GM12878 (cell line): ENCODE measurements at regions not wholly inside any gene's neighbourhood (a gene's known extent, or its start where the extent isn't known, plus 50 kb on each side); places are given as distances from the start of the nearest gene placed in this dataset.

ENCODE experiments used
- ATAC-seq: fragments of 200-7000 bp; cut with Tn5 transposase; 3 replicates; pipeline ENCODE4 v1.9.1; 2020; ENCODE audit warnings: mild to moderate bottlenecking, moderate library complexity
- BruUV-seq: library from RNA; stranded (reverse); fragments of 400-500 nt; replicated peaks from 2 replicates; lab custom pipeline; 2021; lab: Mats Ljungman, UMichigan
- CTCF ChIA-PET: fragments of 300-600 bp; sonication (Branson Sonifier 250); formaldehyde crosslinking; extraction: SDS; loops from one replicate; lab custom pipeline; 2021; ENCODE audit warnings: inconsistent platforms; lab: Yijun Ruan, JAX
- POLR2A ChIA-PET: fragments of 350-600 bp; formaldehyde crosslinking; extraction: SDS; loops from one replicate; lab custom pipeline; 2021; ENCODE audit warnings: inconsistent platforms; lab: Charles Lee
- RAD21 ChIA-PET: fragments of 300-600 bp; sonication (Branson Sonifier 250); formaldehyde crosslinking; loops from one replicate; lab custom pipeline; 2023; ENCODE audit warnings: antibody characterized with exemption; ENCODE audit not compliant: unreplicated experiment; lab: Charles Lee
- SMC1A ChIA-PET: fragments of 300-600 bp; sonication (Branson Sonifier 250); formaldehyde crosslinking; loops from one replicate; lab custom pipeline; 2023; ENCODE audit not compliant: unreplicated experiment, uncharacterized antibody; lab: Charles Lee
- DNase-seq: peaks from one replicate; pipeline ENCODE4 v3.0.0-alpha.2; 2011; ENCODE audit warnings: low read depth, low spot score
- FAIRE-seq: peaks from 3 replicates; lab custom pipeline; 2011; peaks lifted over from hg19 to GRCh38; lab: Jason Lieb, UNC
- H2AFZ ChIP-seq: 2 replicates; pipeline ENCODE4 v1.6.0; 2011; ENCODE audit warnings: low read depth, low read length, control low read depth; ENCODE audit not compliant: control insufficient read depth
- H3K27ac ChIP-seq: 2 replicates; pipeline ENCODE4 v1.5.1; 2011; ENCODE audit warnings: control low read depth; ENCODE audit not compliant: control insufficient read depth, insufficient read depth
- H3K27me3 ChIP-seq, 2 experiments: replicated peaks in 1 of 2; 2 replicates each; pipeline versions ENCODE4 v1.6.0 to v1.6.1; 2011; ENCODE audit warnings: low read length in 1 of 2; ENCODE audit not compliant: control insufficient read depth in 2 of 2, insufficient read depth in 2 of 2
- H3K36me3 ChIP-seq, 2 experiments: 2 replicates each; pipeline ENCODE4 v1.5.1; 2011; ENCODE audit warnings: low read length in 1 of 2; ENCODE audit not compliant: control insufficient read depth in 2 of 2, insufficient read depth in 2 of 2
- H3K4me1 ChIP-seq: 2 replicates; pipeline ENCODE4 v1.6.1; 2011; ENCODE audit warnings: mild to moderate bottlenecking, low read length, moderate library complexity, mixed read lengths; ENCODE audit not compliant: control insufficient read depth, insufficient read depth
- H3K4me2 ChIP-seq: 2 replicates; pipeline ENCODE4 v1.6.0; 2011; ENCODE audit warnings: control low read depth; ENCODE audit not compliant: control insufficient read depth, insufficient read depth
- H3K4me3 ChIP-seq: fragments of 200-600 bp; sonication (generic); 2 replicates; pipeline ENCODE4 v1.5.1; 2016
- H3K79me2 ChIP-seq: 2 replicates; pipeline ENCODE4 v1.6.0; 2011; ENCODE audit warnings: low read length; ENCODE audit not compliant: control insufficient read depth, insufficient read depth
- H3K9ac ChIP-seq: 2 replicates; pipeline ENCODE4 v1.8.0; 2011; ENCODE audit warnings: low read length, control low read depth, mixed read lengths; ENCODE audit not compliant: control insufficient read depth, insufficient read depth
- H3K9me3 ChIP-seq: replicated peaks from 3 replicates; pipeline ENCODE4 v1.5.1; 2011; ENCODE audit warnings: mild to moderate bottlenecking, low read length; ENCODE audit not compliant: control insufficient read depth, insufficient read depth
- H4K20me1 ChIP-seq: 2 replicates; pipeline ENCODE4 v1.6.0; 2011; ENCODE audit not compliant: control insufficient read depth, insufficient read depth
- BRCA1 ChIP-seq: IDR thresholded peaks from 2 replicates; pipeline ENCODE4 v1.6.1; 2011; ENCODE audit warnings: low read depth, low read length, improper control_type of control experiment
- CEBPB ChIP-seq, 2 experiments: fragments of 150-350 bp in 1 of 2; IDR thresholded peaks; 2 replicates each; pipeline ENCODE4 v1.6.1; 2012 to 2014; ENCODE audit warnings: low read depth in 2 of 2, low read length in 2 of 2, borderline replicate concordance in 1 of 2, inconsistent platforms in 1 of 2
- IKZF2 ChIP-seq, 2 experiments: fragments of 450-650 bp; IDR thresholded peaks; 2 replicates each; pipeline ENCODE4 v1.6.1; 2017; ENCODE audit warnings: mild to moderate bottlenecking in 2 of 2, moderate library complexity in 2 of 2
- WRNIP1 ChIP-seq: IDR thresholded peaks from 2 replicates; pipeline ENCODE4 v1.6.1; 2011; ENCODE audit warnings: low read depth, low read length, improper control_type of control experiment, borderline replicate concordance
- WGBS: methylation state at CpG from one replicate; pipeline ENCODE4 v1.1.6; 2016; ENCODE audit warnings: low lambda C conversion rate; ENCODE audit not compliant: insufficient replicate concordance, insufficient coverage; ENCODE audit errors: missing lambda C conversion rate; 5-methylcytosine and 5-hydroxymethylcytosine counted together
- in situ Hi-C: fragments of 300-500 bp; cut with MboI; formaldehyde crosslinking; loops from 9 replicates; pipeline ENCODE4 v1.14.3; 2018; ENCODE audit warnings: mixed read lengths
- intact Hi-C: fragments of 100-400 bp; cut with micrococcal nuclease; formaldehyde crosslinking; loops from one replicate; pipeline ENCODE4 v1.14.2; 2022; ENCODE audit not compliant: unreplicated experiment
- TF ChIP-seq, protein P1 (sequence below): fragments of 450-650 bp; IDR thresholded peaks from 2 replicates; pipeline ENCODE4 v1.6.1; 2017; ENCODE audit warnings: antibody characterized with exemption, mild to moderate bottlenecking, moderate library complexity
- TF ChIP-seq, protein P2 (sequence below): IDR thresholded peaks from 2 replicates; pipeline ENCODE4 v1.6.1; 2012; ENCODE audit warnings: low read depth, low read length, improper control_type of control experiment

DNA sequence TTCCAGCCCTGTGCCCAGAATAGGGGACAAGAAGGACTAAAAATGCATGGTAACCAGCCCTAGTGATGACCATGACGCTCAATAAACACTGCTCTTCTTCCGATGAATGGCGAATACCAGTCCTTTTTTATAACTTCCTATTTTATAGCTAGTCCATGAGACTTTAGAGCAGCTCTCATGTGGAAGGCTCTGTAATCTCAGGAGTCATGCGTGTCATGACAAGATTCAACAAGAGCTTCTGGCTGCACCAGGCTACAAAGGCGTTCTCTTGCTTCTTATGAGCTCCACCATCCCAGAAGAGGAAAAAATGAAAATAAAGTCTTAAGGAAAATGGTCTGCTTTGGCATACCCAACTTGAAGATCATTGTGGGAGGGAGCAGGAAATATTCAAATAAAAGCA, 141.0 kb downstream of the TMCO5A start:
- SMC1A ChIA-PET, result interaction anchor here (1.0 to 1.4 kb wide), 5 partner anchors 10 to 228 kb away, joined by 3 to 15 read pairs (median 5); no protein-coding TSS in a partner anchor
- CTCF ChIA-PET, result interaction anchor here (0.7 to 1.3 kb wide), 3 partner anchors 10 to 70 kb away, joined by 3 to 5 read pairs (median 4); no protein-coding TSS in a partner anchor

More for the DNA sequence above, 141.0 kb downstream of the TMCO5A start:
- TF ChIP-seq BRCA1 (no peak), IKZF2 (IDR thresholded peaks at IDR 0.05) (no peak), CEBPB (IDR thresholded peaks at IDR 0.05; ENCODE audit: borderline replicate concordance in 1 of 2, low read depth in 2 of 2, low read length in 2 of 2) (no peak), WRNIP1 (no peak)
- TF ChIP-seq, protein P1, sequence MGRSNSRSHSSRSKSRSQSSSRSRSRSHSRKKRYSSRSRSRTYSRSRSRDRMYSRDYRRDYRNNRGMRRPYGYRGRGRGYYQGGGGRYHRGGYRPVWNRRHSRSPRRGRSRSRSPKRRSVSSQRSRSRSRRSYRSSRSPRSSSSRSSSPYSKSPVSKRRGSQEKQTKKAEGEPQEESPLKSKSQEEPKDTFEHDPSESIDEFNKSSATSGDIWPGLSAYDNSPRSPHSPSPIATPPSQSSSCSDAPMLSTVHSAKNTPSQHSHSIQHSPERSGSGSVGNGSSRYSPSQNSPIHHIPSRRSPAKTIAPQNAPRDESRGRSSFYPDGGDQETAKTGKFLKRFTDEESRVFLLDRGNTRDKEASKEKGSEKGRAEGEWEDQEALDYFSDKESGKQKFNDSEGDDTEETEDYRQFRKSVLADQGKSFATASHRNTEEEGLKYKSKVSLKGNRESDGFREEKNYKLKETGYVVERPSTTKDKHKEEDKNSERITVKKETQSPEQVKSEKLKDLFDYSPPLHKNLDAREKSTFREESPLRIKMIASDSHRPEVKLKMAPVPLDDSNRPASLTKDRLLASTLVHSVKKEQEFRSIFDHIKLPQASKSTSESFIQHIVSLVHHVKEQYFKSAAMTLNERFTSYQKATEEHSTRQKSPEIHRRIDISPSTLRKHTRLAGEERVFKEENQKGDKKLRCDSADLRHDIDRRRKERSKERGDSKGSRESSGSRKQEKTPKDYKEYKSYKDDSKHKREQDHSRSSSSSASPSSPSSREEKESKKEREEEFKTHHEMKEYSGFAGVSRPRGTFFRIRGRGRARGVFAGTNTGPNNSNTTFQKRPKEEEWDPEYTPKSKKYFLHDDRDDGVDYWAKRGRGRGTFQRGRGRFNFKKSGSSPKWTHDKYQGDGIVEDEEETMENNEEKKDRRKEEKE, result no peak
- TF ChIP-seq, protein P2, sequence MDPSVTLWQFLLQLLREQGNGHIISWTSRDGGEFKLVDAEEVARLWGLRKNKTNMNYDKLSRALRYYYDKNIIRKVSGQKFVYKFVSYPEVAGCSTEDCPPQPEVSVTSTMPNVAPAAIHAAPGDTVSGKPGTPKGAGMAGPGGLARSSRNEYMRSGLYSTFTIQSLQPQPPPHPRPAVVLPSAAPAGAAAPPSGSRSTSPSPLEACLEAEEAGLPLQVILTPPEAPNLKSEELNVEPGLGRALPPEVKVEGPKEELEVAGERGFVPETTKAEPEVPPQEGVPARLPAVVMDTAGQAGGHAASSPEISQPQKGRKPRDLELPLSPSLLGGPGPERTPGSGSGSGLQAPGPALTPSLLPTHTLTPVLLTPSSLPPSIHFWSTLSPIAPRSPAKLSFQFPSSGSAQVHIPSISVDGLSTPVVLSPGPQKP, result no peak
- RAD21 ChIA-PET, result interaction anchor here (1.2 kb wide), 1 partner anchor 9 kb away, joined by 7 read pairs; no protein-coding TSS in a partner anchor
- 65% methylated on average over 5 of the region's 5 CpGs for WGBS
- H3K79me2 ChIP-seq, result no peaks in the 10 kb centered on the region
- H3K36me3 ChIP-seq, result no peaks in the 10 kb centered on the region
- no peak overlapping the region for H3K4me2 ChIP-seq
- DNase-seq (no peak), FAIRE-seq (no peak), ATAC-seq (no peak)
- no peak overlapping the region for H2AFZ ChIP-seq
- POLR2A ChIA-PET, result no interaction called here
- H3K27ac ChIP-seq, result no peak overlapping the region
- H3K9me3 ChIP-seq, result no peaks in the 10 kb centered on the region; the same call in 2 of the 3 replicates
- intact Hi-C loops (no loop called here), in situ Hi-C loops (no loop called here)
- no TSS peak for BruUV-seq
- H3K27me3 ChIP-seq, result no peaks in the 10 kb centered on the region
- peaks cover 17% of the 10 kb centered on the region for H3K4me1 ChIP-seq
- H4K20me1 ChIP-seq, result no peaks in the 10 kb centered on the region
- no peak overlapping the region for H3K9ac ChIP-seq
- no peak overlapping the region for H3K4me3 ChIP-seq
